ENCODE measurements at regions not wholly inside any gene's neighbourhood (a gene's known extent, or its start where the extent isn't known, plus 50 kb on each side); places are given as distances from the start of the nearest gene placed in this dataset.

DNA sequence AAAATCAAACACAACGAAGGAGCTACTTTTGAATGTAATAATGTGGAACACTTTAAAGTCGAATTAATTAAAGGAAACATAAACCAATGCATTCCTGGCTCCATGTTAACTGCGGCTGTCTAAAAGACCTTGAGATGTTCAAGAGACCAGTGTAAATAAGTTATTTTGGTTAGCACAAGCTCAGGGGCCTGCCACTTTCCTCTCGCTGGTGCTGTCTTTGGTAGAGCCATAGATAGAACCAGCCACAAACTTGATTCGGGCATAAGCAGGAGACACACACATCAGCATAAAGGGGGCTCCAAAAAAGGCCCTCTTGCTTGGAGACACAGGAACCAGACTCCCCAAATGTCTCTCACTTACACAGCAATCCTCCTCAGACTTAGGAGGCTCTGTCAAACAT lies 121.6 kb upstream of the TBX20 start:
- TF ChIP-seq POLR2A (IDR thresholded peaks at IDR 0.05; ENCODE audit: extremely low read depth, insufficient read length) (no peak), CTCF (IDR thresholded peaks at IDR 0.05; ENCODE audit: low read depth, low read length) (no peak), MYC (IDR thresholded peaks at IDR 0.05; ENCODE audit: low read depth, low read length) (no peak)
- TF ChIP-seq, protein P1, sequence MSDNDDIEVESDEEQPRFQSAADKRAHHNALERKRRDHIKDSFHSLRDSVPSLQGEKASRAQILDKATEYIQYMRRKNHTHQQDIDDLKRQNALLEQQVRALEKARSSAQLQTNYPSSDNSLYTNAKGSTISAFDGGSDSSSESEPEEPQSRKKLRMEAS (IDR thresholded peaks at IDR 0.05; ENCODE audit: low read depth, low read length): no peak

Data from NB4 (cell line).